SK-N-SH (cell line): ENCODE measurements at regions not wholly inside any gene's neighbourhood (a gene's known extent, or its start where the extent isn't known, plus 50 kb on each side); places are given as distances from the start of the nearest gene placed in this dataset.

ENCODE experiments used
- CHD2 ChIP-seq: fragments of 150-350 bp; IDR thresholded peaks from 2 replicates; pipeline ENCODE4 v1.6.1; 2018; ENCODE audit warnings: low read length; ENCODE audit not compliant: partially characterized antibody
- CTCF ChIP-seq: fragments of 200-600 bp; sonication (generic); IDR thresholded peaks from 2 replicates; pipeline ENCODE4 v1.6.1; 2017; ENCODE audit warnings: antibody characterized with exemption, mild to moderate bottlenecking, moderate library complexity
- EZH2phosphoT487 ChIP-seq: fragments of 200-600 bp; sonication (generic); IDR thresholded peaks from 2 replicates; pipeline ENCODE4 v1.6.1; 2017; ENCODE audit warnings: low read depth, mixed run types, mild to moderate bottlenecking, antibody characterized with exemption, moderate library complexity, borderline replicate concordance
- FOXJ3 ChIP-seq: sonication (generic); formaldehyde crosslinking; IDR thresholded peaks from 2 replicates; pipeline ENCODE4 v1.5.1; 2020; ENCODE audit warnings: mild to moderate bottlenecking, missing genetic modification reagents
- FOXM1 ChIP-seq: IDR thresholded peaks from 2 replicates; pipeline ENCODE4 v1.4.0; 2012; ENCODE audit warnings: low read depth, mild to moderate bottlenecking
- GABPA ChIP-seq: IDR thresholded peaks from 2 replicates; pipeline ENCODE4 v1.4.0; 2012; ENCODE audit warnings: low read depth, mild to moderate bottlenecking
- JUND ChIP-seq: IDR thresholded peaks from 2 replicates; pipeline ENCODE4 v1.4.0; 2012
- POLR2AphosphoS5 ChIP-seq: IDR thresholded peaks from 2 replicates; pipeline ENCODE4 v1.6.1; 2012; ENCODE audit warnings: low read depth, low read length
- RAD21 ChIP-seq: IDR thresholded peaks from 2 replicates; pipeline ENCODE4 v1.6.1; 2012; ENCODE audit warnings: mild to moderate bottlenecking, low read length
- REST ChIP-seq: IDR thresholded peaks from 2 replicates; pipeline ENCODE4 v1.6.1; 2012; ENCODE audit warnings: mild to moderate bottlenecking, low read depth, low read length, moderate library complexity
- RFX5 ChIP-seq: IDR thresholded peaks from 2 replicates; pipeline ENCODE4 v1.6.1; 2012; ENCODE audit warnings: mild to moderate bottlenecking, improper control_type of control experiment, low read length
- USF2 ChIP-seq: fragments of 150-350 bp; IDR thresholded peaks from 2 replicates; pipeline ENCODE4 v1.6.1; 2017; ENCODE audit warnings: antibody characterized with exemption, low read length, low read depth, borderline replicate concordance

GRCh38 chr14:105694961-105695360 lies 168.6 kb downstream of the TMEM121 start:
- TF ChIP-seq RAD21 = no peak
- no peak for TF ChIP-seq FOXM1
- TF ChIP-seq USF2 = no peak
- no peak for TF ChIP-seq REST
- TF ChIP-seq CTCF = no peak
- no peak for TF ChIP-seq CHD2
- TF ChIP-seq POLR2AphosphoS5 = no peak
- no peak for TF ChIP-seq FOXJ3 (CRISPR knock-in tag)
- TF ChIP-seq EZH2phosphoT487 = no peak
- TF ChIP-seq GABPA = no peak
- TF ChIP-seq RFX5 = no peak
- no peak for TF ChIP-seq JUND
